Mucosa of descending colon (tissue), 3 donors: ENCODE measurements at regions not wholly inside any gene's neighbourhood (a gene's known extent, or its start where the extent isn't known, plus 50 kb on each side); places are given as distances from the start of the nearest gene placed in this dataset.

Experiments used
- ATAC-seq: fragments of 200-7000 bp; cut with Tn5 transposase; one replicate; pipeline ENCODE4 v1.9.1; 2020; ENCODE audit warnings: mild to moderate bottlenecking, moderate library complexity
- DNase-seq, 3 donors: peaks; one replicate each; pipeline ENCODE4 v3.0.0-alpha.2; 2020
- H3K36me3 ChIP-seq: fragments of 200-600 bp; one replicate; pipeline ENCODE4 v1.8.0; 2021; ENCODE audit warnings: low read depth, mild to moderate bottlenecking
- H3K4me1 ChIP-seq: fragments of 200-600 bp; one replicate; pipeline ENCODE4 v1.8.0; 2021; ENCODE audit warnings: low read depth, mild to moderate bottlenecking
- H3K4me3 ChIP-seq: fragments of 200-600 bp; one replicate; pipeline ENCODE4 v1.8.0; 2021; ENCODE audit warnings: mild to moderate bottlenecking
- H3K9me3 ChIP-seq: fragments of 200-600 bp; one replicate; pipeline ENCODE4 v1.8.0; 2021; ENCODE audit warnings: mild to moderate bottlenecking
- intact Hi-C, 2 donors: fragments of 100-400 bp; cut with DNase I in 1 of 2; cut with micrococcal nuclease in 1 of 2; formaldehyde crosslinking; loops; one replicate each; pipeline versions ENCODE4 v1.11.0 to v1.11.1; 2022; cut with DNase I, micrococcal nuclease
- TF ChIP-seq, protein P1 (sequence below): fragments of 200-600 bp; IDR thresholded peaks from one replicate; pipeline ENCODE4 v1.8.0; 2022; ENCODE audit warnings: antibody characterized with exemption, mild to moderate bottlenecking
- donor health status: DM: no; HTN: no; CAD: no; lungs with moderate emphysema.
- donor health status: DM: no; HTN: no; CAD: no.
- donor health status: DM: no; HTN: yes; CAD: no.

DNA sequence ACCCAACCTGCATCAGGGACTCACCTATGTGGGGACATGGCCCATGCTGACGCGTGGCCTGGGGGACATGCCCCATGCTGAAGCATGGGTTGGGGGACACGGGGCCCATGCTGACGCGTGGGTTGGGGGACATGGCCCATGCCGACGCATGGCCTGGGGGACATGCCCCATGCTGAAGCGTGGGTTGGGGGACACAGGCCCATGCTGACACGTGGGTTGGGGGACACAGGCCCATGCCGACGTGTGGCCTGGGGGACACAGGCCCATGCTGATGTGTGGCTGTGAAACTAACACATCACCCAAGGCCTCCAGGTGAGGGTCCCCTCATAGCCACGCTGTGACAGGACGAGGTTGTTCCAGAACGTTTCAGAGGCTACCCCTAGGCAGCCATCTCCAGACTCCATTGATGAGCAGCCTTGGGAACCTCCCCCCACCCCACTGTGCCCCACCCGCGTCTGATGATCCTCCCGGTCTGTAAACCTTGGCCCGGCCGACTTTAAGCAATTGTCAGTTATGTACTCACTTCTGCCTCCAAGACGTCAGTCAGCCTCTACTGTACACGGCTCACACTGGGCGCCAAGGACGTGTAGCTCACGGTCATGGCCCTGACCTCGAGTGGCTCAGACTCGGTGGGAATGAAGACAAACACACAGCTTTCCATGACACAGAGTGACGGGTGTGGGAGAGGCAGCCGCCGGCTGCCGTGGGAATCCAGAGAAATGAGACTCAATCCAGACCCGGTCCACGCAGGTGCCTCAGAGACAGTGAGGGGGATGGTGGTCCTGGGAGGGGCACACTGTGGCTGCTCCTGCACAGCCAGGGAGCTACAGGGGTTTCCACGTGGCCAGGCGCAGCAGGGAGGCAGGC lies 50.2 kb upstream of the SLC66A3 start:
- no peak for DNase-seq
- ATAC-seq = no peak

More for the DNA sequence above, 50.2 kb upstream of the SLC66A3 start:
- H3K9me3 ChIP-seq = no peaks in the 10 kb centered on the region
- no peaks in the 10 kb centered on the region for H3K36me3 ChIP-seq
- TF ChIP-seq, protein P1, sequence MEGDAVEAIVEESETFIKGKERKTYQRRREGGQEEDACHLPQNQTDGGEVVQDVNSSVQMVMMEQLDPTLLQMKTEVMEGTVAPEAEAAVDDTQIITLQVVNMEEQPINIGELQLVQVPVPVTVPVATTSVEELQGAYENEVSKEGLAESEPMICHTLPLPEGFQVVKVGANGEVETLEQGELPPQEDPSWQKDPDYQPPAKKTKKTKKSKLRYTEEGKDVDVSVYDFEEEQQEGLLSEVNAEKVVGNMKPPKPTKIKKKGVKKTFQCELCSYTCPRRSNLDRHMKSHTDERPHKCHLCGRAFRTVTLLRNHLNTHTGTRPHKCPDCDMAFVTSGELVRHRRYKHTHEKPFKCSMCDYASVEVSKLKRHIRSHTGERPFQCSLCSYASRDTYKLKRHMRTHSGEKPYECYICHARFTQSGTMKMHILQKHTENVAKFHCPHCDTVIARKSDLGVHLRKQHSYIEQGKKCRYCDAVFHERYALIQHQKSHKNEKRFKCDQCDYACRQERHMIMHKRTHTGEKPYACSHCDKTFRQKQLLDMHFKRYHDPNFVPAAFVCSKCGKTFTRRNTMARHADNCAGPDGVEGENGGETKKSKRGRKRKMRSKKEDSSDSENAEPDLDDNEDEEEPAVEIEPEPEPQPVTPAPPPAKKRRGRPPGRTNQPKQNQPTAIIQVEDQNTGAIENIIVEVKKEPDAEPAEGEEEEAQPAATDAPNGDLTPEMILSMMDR = no peak
- no peak overlapping the region for H3K4me3 ChIP-seq
- intact Hi-C loops = no loop called here
- no peaks in the 10 kb centered on the region for H3K4me1 ChIP-seq
